Testis (tissue), 2 donors: ENCODE measurements at regions not wholly inside any gene's neighbourhood (a gene's known extent, or its start where the extent isn't known, plus 50 kb on each side); places are given as distances from the start of the nearest gene placed in this dataset.

Experiments
- DNase-seq: peaks from one replicate; pipeline ENCODE4 v3.0.0-alpha.2; 2019
- H3K27ac ChIP-seq, 2 donors: fragments of 200-600 bp; sonication (generic); one replicate each; pipeline ENCODE4 v1.5.1; 2019
- H3K27me3 ChIP-seq: fragments of 200-600 bp; sonication (generic); one replicate; pipeline ENCODE4 v1.5.1; 2019
- H3K36me3 ChIP-seq: fragments of 200-600 bp; sonication (generic); one replicate; pipeline ENCODE4 v1.5.1; 2017; ENCODE audit warnings: low read depth; ENCODE audit errors: missing control alignments
- H3K4me1 ChIP-seq: fragments of 200-600 bp; sonication (generic); one replicate; pipeline ENCODE4 v1.5.1; 2019
- H3K4me3 ChIP-seq, 2 donors: fragments of 200-600 bp; sonication (generic); one replicate each; pipeline ENCODE4 v1.5.1; 2017 to 2019
- H3K9me3 ChIP-seq: fragments of 200-600 bp; sonication (generic); one replicate; pipeline ENCODE4 v1.5.1; 2017
- CTCF ChIP-seq, 3 experiments: fragments of 450-650 bp in 2 of 3; fragments of 200-600 bp in 1 of 3; sonication (generic) in 1 of 3; IDR thresholded peaks; one replicate each; pipeline ENCODE4 v1.5.1; 2016 to 2019; ENCODE audit warnings: antibody characterized with exemption in 3 of 3, mild to moderate bottlenecking in 2 of 3, moderate library complexity in 1 of 3
- POLR2A ChIP-seq: fragments of 450-650 bp; IDR thresholded peaks from one replicate; pipeline ENCODE4 v1.6.1; 2017; ENCODE audit warnings: antibody characterized with exemption, mild to moderate bottlenecking, moderate library complexity
- WGBS, 2 donors: methylation state at CpG; one replicate each; pipeline ENCODE4 v1.1.5; 2018; 5-methylcytosine and 5-hydroxymethylcytosine counted together
- intact Hi-C: fragments of 100-400 bp; cut with DNase I; formaldehyde crosslinking; loops from one replicate; pipeline ENCODE4 v1.15.1; 2023; ENCODE audit warnings: low total_unique reads

GRCh38 chr6:27674882-27675281 is 202.0 kb upstream of the ZNF184 start:
- Histone ChIP-seq H3K36me3 (no peaks in the 10 kb centered on the region), H3K9me3 (no peaks in the 10 kb centered on the region), H3K27me3 (no peaks in the 10 kb centered on the region), H3K4me3 (no peak overlapping the region), H3K4me1 (no peaks in the 10 kb centered on the region), H3K27ac (no peak overlapping the region)
- DNase-seq = no peak
- intact Hi-C loops = no loop called here
- TF ChIP-seq POLR2A (no peak), CTCF (IDR thresholded peaks at IDR 0.05) (no peak)
- WGBS, 2 donors = 52 to 58% methylated on average over 9 of the region's 9 CpGs

- Histone ChIP-seq H3K4me1 (peaks cover 3% of the 10 kb centered on the region), H3K9me3 (no peaks in the 10 kb centered on the region), H3K27me3 (no peaks in the 10 kb centered on the region), H3K36me3 (no peaks in the 10 kb centered on the region), H3K4me3 (peak overlapping the region in 1 of 2 donors; percentile 17), H3K27ac (no peak overlapping the region)
- TF ChIP-seq CTCF (IDR thresholded peaks at IDR 0.05) (no peak), POLR2A (no peak)
- intact Hi-C loops = no loop called here
- 2 to 3% methylated on average over 22 to 28 of the region's 28 CpGs for WGBS, 2 donors
- DNase-seq = no peak
These were observed 199.4 kb upstream of the ZNF184 start for GRCh38 chr6:27672113-27672799.

GRCh38 chr6:27669624-27670301 is 196.9 kb upstream of the ZNF184 start:
- Histone ChIP-seq H3K4me1 (peaks cover 3% of the 10 kb centered on the region), H3K36me3 (no peaks in the 10 kb centered on the region), H3K4me3 (peak overlapping the region; percentile 2 to 49), H3K27me3 (no peaks in the 10 kb centered on the region), H3K27ac (no peak overlapping the region), H3K9me3 (no peaks in the 10 kb centered on the region)
- intact Hi-C loops = no loop called here
- TF ChIP-seq POLR2A (no peak), CTCF (IDR thresholded peaks at IDR 0.05) (no peak)
- DNase-seq = no peak
- WGBS, 2 donors = 9 to 16% methylated on average over 18 of the region's 18 CpGs

GRCh38 chr6:27669295-27669623 is 196.4 kb upstream of the ZNF184 start:
- Histone ChIP-seq H3K27me3 (no peaks in the 10 kb centered on the region), H3K36me3 (no peaks in the 10 kb centered on the region), H3K4me1 (peaks cover 3% of the 10 kb centered on the region), H3K9me3 (no peaks in the 10 kb centered on the region), H3K4me3 (peak overlapping the region; percentile 1 to 49), H3K27ac (no peak overlapping the region)
- intact Hi-C loops = no loop called here
- 6 to 20% methylated on average over 11 of the region's 11 CpGs for WGBS, 2 donors
- no peak for DNase-seq
- TF ChIP-seq CTCF (IDR thresholded peaks at IDR 0.05) = no peak
- TF ChIP-seq POLR2A = no peak
